ENCODE measurements at regions not wholly inside any gene's neighbourhood (a gene's known extent, or its start where the extent isn't known, plus 50 kb on each side); places are given as distances from the start of the nearest gene placed in this dataset.

DNA sequence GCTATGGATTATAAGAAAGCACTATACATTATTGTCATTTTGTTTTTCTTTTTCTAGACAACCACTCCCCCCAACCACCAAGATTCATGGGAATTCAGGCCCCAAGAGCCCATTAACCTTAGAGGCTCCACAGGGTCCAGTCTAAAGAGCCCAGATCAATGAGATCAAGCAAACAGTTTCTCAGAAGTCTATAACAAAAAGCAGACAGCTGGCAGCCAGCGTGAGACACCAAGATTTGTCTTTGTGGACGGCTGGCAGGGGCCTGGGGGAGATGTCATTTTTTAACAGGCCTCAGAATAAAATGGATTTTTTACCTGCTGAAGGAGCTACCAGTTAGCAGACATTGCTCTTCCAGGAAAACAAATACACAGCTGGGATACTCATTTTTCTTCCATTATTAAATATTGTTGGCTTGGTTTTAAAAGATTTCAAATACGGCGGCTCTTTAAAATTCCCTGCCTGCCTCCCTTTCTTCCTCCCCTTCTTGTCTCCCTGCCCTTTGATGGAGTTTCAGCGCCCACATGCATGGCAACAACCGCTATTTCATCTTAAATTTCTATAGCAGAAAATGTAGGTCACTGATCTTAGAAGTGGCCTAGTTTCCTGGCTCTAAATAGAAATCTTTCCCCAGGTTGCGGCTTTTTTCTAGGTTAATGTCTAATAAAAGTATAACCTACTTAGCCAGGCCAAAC lies 130.6 kb downstream of the FAM174B start:
- Mint-ChIP-seq H3K27me3 (ENCODE audit: low read depth in 2 of 2) (peaks cover 4 to 24% of the 10 kb centered on the region in 2 donors), H3K9me3 (no peaks in the 10 kb centered on the region), H3K4me1 (no peaks in the 10 kb centered on the region), H3K36me3 (no peaks in the 10 kb centered on the region), H3K4me3 (no peak overlapping the region), H3K27ac (no peak overlapping the region)
- no peak for ATAC-seq
- H3K27ac ChIP-seq (ENCODE audit: low read length), result no peak overlapping the region
- no peak overlapping the region for H3K4me3 ChIP-seq (ENCODE audit: low read length)
- intact Hi-C loops (cut with micrococcal nuclease), result no loop called here
- no peak for TF ChIP-seq CTCF (IDR thresholded peaks at IDR 0.05)
- no peaks in the 10 kb centered on the region for H3K36me3 ChIP-seq (ENCODE audit: control insufficient read depth, insufficient read depth, low read length)
- H3K27me3 ChIP-seq (ENCODE audit: control insufficient read depth, insufficient read depth, low read length), result no peaks in the 10 kb centered on the region
- H3K9me3 ChIP-seq (ENCODE audit: control insufficient read depth, insufficient read depth, low read length), result no peaks in the 10 kb centered on the region
- no peaks in the 10 kb centered on the region for H3K4me1 ChIP-seq (ENCODE audit: control insufficient read depth, insufficient read depth, low read length)
- DNase-seq, result no peak
- 50% methylated on average over 7 of the region's 7 CpGs for WGBS (ENCODE audit: insufficient coverage)

DNA sequence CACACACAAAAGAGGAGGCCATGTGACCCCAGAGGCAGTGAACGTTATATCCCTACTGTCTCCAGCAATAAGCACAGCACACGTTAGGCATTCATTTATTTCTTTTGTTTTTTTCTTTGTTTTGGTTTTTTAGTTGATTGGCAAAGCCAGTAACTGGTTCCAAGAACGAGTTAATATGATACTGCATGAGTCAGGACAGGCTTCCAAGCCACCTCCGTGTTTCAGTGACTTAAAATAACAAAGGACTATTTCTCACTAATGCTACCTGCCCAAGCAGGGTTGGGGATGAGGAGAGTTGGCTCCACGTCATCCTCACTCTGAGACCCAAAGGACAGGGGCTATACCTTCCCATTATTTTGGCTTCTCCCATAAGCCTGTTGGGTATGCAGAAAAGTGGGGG lies 130.5 kb downstream of the ST8SIA2 start:
- H3K27me3 ChIP-seq (ENCODE audit: control insufficient read depth, insufficient read depth, low read length), result no peaks in the 10 kb centered on the region
- no peak for TF ChIP-seq CTCF (IDR thresholded peaks at IDR 0.05)
- Mint-ChIP-seq H3K4me3 (no peak overlapping the region), H3K27me3 (ENCODE audit: low read depth in 2 of 2) (peaks cover 4 to 24% of the 10 kb centered on the region in 2 donors), H3K9me3 (no peaks in the 10 kb centered on the region), H3K4me1 (no peaks in the 10 kb centered on the region), H3K27ac (no peak overlapping the region), H3K36me3 (no peaks in the 10 kb centered on the region)
- ATAC-seq (no peak), DNase-seq (no peak)
- no peaks in the 10 kb centered on the region for H3K36me3 ChIP-seq (ENCODE audit: control insufficient read depth, insufficient read depth, low read length)
- no peak overlapping the region for H3K27ac ChIP-seq (ENCODE audit: low read length)
- intact Hi-C loops (cut with micrococcal nuclease), result no loop called here
- no peaks in the 10 kb centered on the region for H3K4me1 ChIP-seq (ENCODE audit: control insufficient read depth, insufficient read depth, low read length)
- WGBS (ENCODE audit: insufficient coverage), result 89% methylated on average over 4 of the region's 5 CpGs
- no peak overlapping the region for H3K4me3 ChIP-seq (ENCODE audit: low read length)
- no peaks in the 10 kb centered on the region for H3K9me3 ChIP-seq (ENCODE audit: control insufficient read depth, insufficient read depth, low read length)

GRCh38 chr15:92523176-92523575 lies 129.5 kb downstream of the ST8SIA2 start:
- no peaks in the 10 kb centered on the region for H3K4me1 Mint-ChIP-seq
- 77% methylated on average over 2 of the region's 2 CpGs for whole genome bisulfite sequencing (ENCODE audit: insufficient coverage)
- intact Hi-C loops (cut with micrococcal nuclease), result no loop called here

More at GRCh38 chr15:92523176-92523575, 129.5 kb downstream of the ST8SIA2 start:
- H3K27me3 ChIP-seq (ENCODE audit: control insufficient read depth, insufficient read depth, low read length), result no peaks in the 10 kb centered on the region
- Mint-ChIP-seq H3K9me3 (no peaks in the 10 kb centered on the region), H3K27ac (no peak overlapping the region), H3K36me3 (no peaks in the 10 kb centered on the region), H3K4me3 (no peak overlapping the region), H3K27me3 (ENCODE audit: low read depth in 2 of 2) (peaks cover 6 to 16% of the 10 kb centered on the region in 2 donors)
- no peak overlapping the region for H3K4me3 ChIP-seq (ENCODE audit: low read length)
- no peak overlapping the region for H3K27ac ChIP-seq (ENCODE audit: low read length)
- no peaks in the 10 kb centered on the region for H3K36me3 ChIP-seq (ENCODE audit: control insufficient read depth, insufficient read depth, low read length)
- no peaks in the 10 kb centered on the region for H3K4me1 ChIP-seq (ENCODE audit: control insufficient read depth, insufficient read depth, low read length)
- no peak for ATAC-seq
- DNase-seq, result no peak
- TF ChIP-seq CTCF (IDR thresholded peaks at IDR 0.05), result no peak
- no peaks in the 10 kb centered on the region for H3K9me3 ChIP-seq (ENCODE audit: control insufficient read depth, insufficient read depth, low read length)

Data from natural killer cell (primary cell).